Left ventricle myocardium inferior (tissue), 1 donor: ENCODE measurements at regions not wholly inside any gene's neighbourhood (a gene's known extent, or its start where the extent isn't known, plus 50 kb on each side); places are given as distances from the start of the nearest gene placed in this dataset.

Experiments used
- DNase-seq: peaks from one replicate; pipeline ENCODE4 v3.0.0-alpha.2; 2020
- H3K27ac ChIP-seq: fragments of 200-600 bp; replicated peaks from 2 replicates; pipeline ENCODE4 v1.8.0; 2021
- H3K27me3 ChIP-seq: fragments of 200-600 bp; 2 replicates; pipeline ENCODE4 v1.8.0; 2021; ENCODE audit warnings: low read depth
- H3K36me3 ChIP-seq: fragments of 200-600 bp; 2 replicates; pipeline ENCODE4 v1.8.0; 2021
- H3K4me1 ChIP-seq: fragments of 200-600 bp; 2 replicates; pipeline ENCODE4 v1.8.0; 2021
- H3K4me3 ChIP-seq: fragments of 200-600 bp; 2 replicates; pipeline ENCODE4 v1.8.0; 2021; ENCODE audit warnings: mild to moderate bottlenecking, moderate library complexity
- H3K9me3 ChIP-seq: fragments of 200-600 bp; replicated peaks from 2 replicates; pipeline ENCODE4 v1.8.0; 2021
- intact Hi-C: fragments of 100-400 bp; cut with micrococcal nuclease; formaldehyde crosslinking; loops from one replicate; pipeline ENCODE4 v1.11.0; 2022
- TF ChIP-seq, protein P1 (sequence below): fragments of 200-600 bp; IDR thresholded peaks from 2 replicates; pipeline ENCODE4 v1.8.0; 2021; ENCODE audit warnings: antibody characterized with exemption, mild to moderate bottlenecking, borderline replicate concordance
- donor health status: DM: no; HTN: yes; CAD: no; lungs with severe emphysema.

DNA sequence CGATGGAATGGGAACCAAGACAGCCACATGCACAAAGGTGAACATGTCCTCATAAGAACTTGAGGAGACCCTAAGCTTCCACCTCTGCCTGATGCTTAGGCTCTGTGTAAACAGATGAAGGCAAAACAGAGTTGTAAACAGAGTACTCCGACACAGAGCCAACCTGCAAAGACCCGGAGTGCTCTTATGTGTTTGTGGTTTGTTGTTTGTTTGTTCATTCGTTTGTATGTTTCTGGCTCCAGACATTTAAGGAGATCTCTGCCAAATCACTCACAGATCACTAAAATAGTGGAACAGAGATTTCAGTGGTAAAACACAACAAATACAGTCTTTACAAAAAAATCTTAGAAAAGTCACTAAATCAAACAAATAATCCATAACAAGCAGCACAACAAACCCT is 294.9 kb downstream of the EIPR1 start:
- no peaks in the 10 kb centered on the region for H3K4me1 ChIP-seq
- intact Hi-C loops = no loop called here
- H3K27ac ChIP-seq = no peak overlapping the region
- no peak overlapping the region for H3K4me3 ChIP-seq
- DNase-seq = no peak
- no peaks in the 10 kb centered on the region for H3K36me3 ChIP-seq
- H3K27me3 ChIP-seq = peaks cover 30% of the 10 kb centered on the region
- TF ChIP-seq, protein P1, sequence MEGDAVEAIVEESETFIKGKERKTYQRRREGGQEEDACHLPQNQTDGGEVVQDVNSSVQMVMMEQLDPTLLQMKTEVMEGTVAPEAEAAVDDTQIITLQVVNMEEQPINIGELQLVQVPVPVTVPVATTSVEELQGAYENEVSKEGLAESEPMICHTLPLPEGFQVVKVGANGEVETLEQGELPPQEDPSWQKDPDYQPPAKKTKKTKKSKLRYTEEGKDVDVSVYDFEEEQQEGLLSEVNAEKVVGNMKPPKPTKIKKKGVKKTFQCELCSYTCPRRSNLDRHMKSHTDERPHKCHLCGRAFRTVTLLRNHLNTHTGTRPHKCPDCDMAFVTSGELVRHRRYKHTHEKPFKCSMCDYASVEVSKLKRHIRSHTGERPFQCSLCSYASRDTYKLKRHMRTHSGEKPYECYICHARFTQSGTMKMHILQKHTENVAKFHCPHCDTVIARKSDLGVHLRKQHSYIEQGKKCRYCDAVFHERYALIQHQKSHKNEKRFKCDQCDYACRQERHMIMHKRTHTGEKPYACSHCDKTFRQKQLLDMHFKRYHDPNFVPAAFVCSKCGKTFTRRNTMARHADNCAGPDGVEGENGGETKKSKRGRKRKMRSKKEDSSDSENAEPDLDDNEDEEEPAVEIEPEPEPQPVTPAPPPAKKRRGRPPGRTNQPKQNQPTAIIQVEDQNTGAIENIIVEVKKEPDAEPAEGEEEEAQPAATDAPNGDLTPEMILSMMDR = no peak
- peaks cover 5% of the 10 kb centered on the region for H3K9me3 ChIP-seq

DNA sequence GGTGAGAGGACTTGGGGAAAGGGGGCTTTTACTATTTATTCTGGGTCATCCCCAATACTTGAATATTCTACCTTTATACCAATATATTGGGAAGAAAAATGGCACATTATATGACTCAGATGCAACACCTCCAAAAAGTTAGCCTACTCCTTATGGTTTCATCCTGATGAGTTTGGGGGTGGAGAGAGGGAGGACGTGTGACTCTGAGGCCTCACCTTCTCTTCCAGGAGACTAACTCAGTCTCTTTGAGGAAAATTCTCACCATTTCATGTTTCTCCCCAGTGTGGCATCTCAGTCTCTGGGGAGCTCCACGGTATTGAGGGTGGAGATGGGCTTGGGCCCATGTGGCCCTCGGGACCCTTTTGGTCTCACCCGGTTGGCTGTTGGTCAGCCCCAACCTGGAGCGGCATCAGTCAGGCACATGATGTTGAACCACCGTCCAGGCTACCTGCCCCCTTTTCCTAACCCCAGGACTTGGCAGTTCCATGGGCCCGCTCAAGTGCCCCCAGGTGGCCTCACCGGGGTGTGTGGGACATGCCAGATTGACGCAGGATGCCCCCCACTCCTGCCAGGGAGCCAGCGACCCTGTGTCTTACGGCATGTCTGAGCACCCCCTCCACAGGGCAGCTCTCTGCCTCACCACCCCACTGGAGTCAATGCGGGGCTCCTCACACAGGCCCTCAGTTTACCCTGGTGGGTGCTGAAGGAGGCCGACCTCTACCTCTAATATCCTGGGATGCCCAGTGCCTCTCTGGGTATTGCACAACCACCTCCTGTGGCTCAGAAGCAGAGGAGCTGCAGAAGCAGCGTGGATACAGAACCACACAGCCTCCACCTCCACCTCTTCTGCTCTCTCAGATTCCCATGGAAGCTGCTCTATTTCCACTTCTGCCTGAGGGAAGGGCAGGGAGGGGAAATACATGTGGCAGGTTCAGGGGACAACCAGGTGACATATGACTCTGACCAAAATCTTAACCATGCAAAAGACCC is 297.4 kb downstream of the EIPR1 start:
- Histone ChIP-seq H3K27me3 (peaks cover 30% of the 10 kb centered on the region), H3K36me3 (no peaks in the 10 kb centered on the region), H3K27ac (no peak overlapping the region), H3K4me3 (no peak overlapping the region), H3K4me1 (no peaks in the 10 kb centered on the region), H3K9me3 (no peaks in the 10 kb centered on the region)
- intact Hi-C loops = no loop called here
- TF ChIP-seq, protein P1 = no peak
- no peak for DNase-seq

DNA sequence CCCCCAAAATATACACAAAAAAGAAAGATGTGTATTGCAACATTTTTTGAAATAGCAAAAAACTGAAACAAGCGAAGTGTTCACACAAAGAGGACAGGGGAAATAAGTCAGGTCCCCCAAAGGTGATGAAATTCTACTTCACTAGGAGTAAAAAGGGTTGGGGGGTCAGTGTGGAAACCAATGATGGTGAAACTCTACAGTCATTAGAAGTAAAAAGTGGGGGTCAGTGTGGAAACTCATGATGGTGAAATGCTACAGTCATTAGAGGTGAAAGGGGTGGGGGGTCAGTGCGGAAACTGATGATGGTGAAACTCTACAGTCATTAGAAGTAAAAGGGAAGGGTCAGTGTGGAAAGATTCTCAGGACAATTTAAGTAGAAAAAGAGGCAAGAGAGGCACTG is 298.2 kb downstream of the EIPR1 start:
- Histone ChIP-seq H3K27ac (no peak overlapping the region), H3K4me3 (no peak overlapping the region)
- intact Hi-C loops = no loop called here

DNA sequence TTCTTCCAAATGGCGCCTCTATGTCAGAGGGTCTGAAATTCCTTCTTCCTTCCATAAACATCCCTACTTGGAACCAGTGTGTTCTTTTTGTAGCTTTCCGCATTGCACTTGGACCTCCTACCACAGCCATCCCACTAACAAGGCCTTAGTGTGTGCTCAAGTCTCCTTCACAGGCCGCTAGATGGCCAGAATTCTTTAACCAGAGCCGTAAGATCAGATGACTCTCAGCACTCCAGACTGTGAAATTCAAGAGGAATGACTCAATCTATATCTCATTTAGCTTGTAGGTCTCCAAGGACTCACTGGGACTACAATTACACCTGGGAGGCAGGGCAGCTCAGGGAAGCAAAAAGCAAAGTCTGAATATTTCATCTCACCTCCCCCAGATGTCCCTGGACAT is 298.9 kb downstream of the EIPR1 start:
- intact Hi-C loops = no loop called here

More for the DNA sequence above, 298.2 kb downstream of the EIPR1 start:
- H3K27me3 ChIP-seq = peaks cover 38% of the 10 kb centered on the region
- TF ChIP-seq, protein P1 = no peak
- no peak for DNase-seq
- no peaks in the 10 kb centered on the region for H3K4me1 ChIP-seq
- H3K9me3 ChIP-seq = no peaks in the 10 kb centered on the region
- no peaks in the 10 kb centered on the region for H3K36me3 ChIP-seq

DNA sequence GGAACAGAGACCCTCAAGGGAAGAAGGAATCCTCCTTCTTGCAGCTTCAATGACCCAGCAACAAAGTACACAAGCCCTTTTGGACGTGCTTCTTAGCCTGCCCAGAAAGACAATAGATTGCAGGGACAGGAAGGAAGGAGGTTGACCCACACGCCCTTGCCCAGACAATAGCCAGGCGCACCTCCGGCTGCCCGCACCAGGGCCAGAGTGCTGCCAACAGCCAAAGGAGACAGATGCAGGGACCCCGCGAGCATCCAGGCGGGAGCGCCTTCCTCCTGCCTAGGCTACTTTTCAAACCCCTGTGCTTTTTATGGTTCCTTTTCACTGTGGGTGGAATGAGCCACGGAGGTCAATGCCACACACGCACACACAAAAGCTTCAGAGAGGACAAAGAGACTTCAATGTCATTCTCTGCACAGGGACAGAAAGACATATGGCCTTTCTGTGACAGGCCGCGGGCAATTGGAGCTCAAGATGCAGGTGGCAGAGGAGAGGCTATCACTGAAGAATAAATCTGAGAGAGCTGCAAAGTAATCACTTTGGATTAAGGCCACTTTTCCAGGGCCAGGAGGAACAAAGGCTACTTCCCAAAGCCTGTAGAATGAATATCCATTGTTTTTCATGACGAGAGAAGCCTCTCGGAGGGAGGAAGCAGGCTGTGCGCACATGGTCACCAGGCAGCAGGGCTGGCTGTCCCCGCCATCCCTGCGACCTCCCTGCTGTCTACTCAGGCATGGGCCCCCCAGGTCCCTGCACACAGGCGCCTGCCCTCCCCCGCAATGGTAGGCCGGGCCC is 300.6 kb downstream of the EIPR1 start:
- no peak overlapping the region for H3K27ac ChIP-seq
- DNase-seq = no peak
- no peaks in the 10 kb centered on the region for H3K4me1 ChIP-seq
- intact Hi-C loops = no loop called here
- no peaks in the 10 kb centered on the region for H3K9me3 ChIP-seq
- H3K4me3 ChIP-seq = no peak overlapping the region
- peaks cover 51% of the 10 kb centered on the region for H3K27me3 ChIP-seq
- TF ChIP-seq, protein P1 = no peak
- no peaks in the 10 kb centered on the region for H3K36me3 ChIP-seq

More for the DNA sequence above, 298.9 kb downstream of the EIPR1 start:
- Histone ChIP-seq H3K4me3 (no peak overlapping the region), H3K27me3 (peaks cover 46% of the 10 kb centered on the region), H3K9me3 (no peaks in the 10 kb centered on the region), H3K36me3 (no peaks in the 10 kb centered on the region), H3K4me1 (no peaks in the 10 kb centered on the region), H3K27ac (no peak overlapping the region)
- TF ChIP-seq, protein P1 = no peak
- no peak for DNase-seq
